Activated T-cell treated with anti-CD3 and anti-CD28 coated beads, Interleukin-2, amount 50 U/mL, for 72 hours (primary cell): ENCODE measurements at regions not wholly inside any gene's neighbourhood (a gene's known extent, or its start where the extent isn't known, plus 50 kb on each side); places are given as distances from the start of the nearest gene placed in this dataset.

ENCODE experiments used
- ATAC-seq, 2 donors: fragments of 150-1000 bp; cut with Tn5 transposase; replicated peaks in 1 of 2; 2 replicates each; pipeline ENCODE4 v1.10.0; 2021; ENCODE audit warnings: moderate library complexity in 2 of 2, mild to moderate bottlenecking in 1 of 2
- DNase-seq, 2 donors: peaks; one replicate each; pipeline ENCODE4 v3.0.0; 2021 to 2022; ENCODE audit warnings: mixed read lengths in 1 of 2
- H3K27ac Mint-ChIP-seq: one replicate; pipeline ENCODE4 v1.8.0; 2022; ENCODE audit warnings: mild to moderate bottlenecking, moderate library complexity, mixed read lengths
- H3K27me3 Mint-ChIP-seq: one replicate; pipeline ENCODE4 v1.8.0; 2022; ENCODE audit warnings: low read depth, mixed read lengths
- H3K36me3 Mint-ChIP-seq, 2 donors: one replicate each; pipeline ENCODE4 v1.8.0; 2022; ENCODE audit warnings: mixed read lengths in 2 of 2, mild to moderate bottlenecking in 1 of 2; ENCODE audit not compliant: insufficient read depth in 2 of 2
- H3K4me1 Mint-ChIP-seq: one replicate; pipeline ENCODE4 v1.8.0; 2022; ENCODE audit warnings: low read depth, mixed read lengths
- H3K4me3 Mint-ChIP-seq, 2 donors: one replicate each; pipeline ENCODE4 v1.8.0; 2022; ENCODE audit warnings: mild to moderate bottlenecking in 2 of 2, mixed read lengths in 2 of 2, moderate library complexity in 2 of 2
- H3K9me3 Mint-ChIP-seq, 2 donors: one replicate each; pipeline ENCODE4 v1.8.0; 2022; ENCODE audit warnings: mixed read lengths in 2 of 2

GRCh38 chr7:80334196-80334595 is 177.7 kb downstream of the GNAT3 start:
- no peak for DNase-seq

DNA sequence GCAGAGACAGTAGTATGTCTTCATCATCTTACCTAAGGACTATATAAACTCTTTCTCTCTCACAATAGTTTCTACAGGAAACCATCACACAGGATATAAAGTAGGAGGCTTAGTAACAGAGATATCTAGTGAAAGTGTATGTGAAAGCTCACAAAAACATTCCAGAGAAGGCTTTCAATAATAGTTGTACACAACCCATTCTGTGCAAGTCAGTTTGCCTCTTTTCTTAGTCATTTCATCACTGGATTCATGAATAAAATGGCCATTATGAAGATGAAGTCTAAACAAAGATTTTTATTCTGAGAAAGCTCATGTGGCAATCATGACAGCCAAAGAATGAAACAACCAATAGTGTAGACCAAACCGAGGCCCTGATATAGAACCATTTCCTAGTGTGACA is 178.8 kb downstream of the GNAT3 start:
- Mint-ChIP-seq H3K9me3 (peaks cover 3 to 4% of the 10 kb centered on the region in 2 donors), H3K36me3 (no peaks in the 10 kb centered on the region), H3K27ac (no peak overlapping the region), H3K4me3 (no peak overlapping the region), H3K27me3 (peaks cover 7% of the 10 kb centered on the region), H3K4me1 (no peaks in the 10 kb centered on the region)
- no peak for ATAC-seq
- DNase-seq, result no peak

More at GRCh38 chr7:80334196-80334595, 177.7 kb downstream of the GNAT3 start:
- H3K4me3 Mint-ChIP-seq, result no peak overlapping the region
- peaks cover 9% of the 10 kb centered on the region for H3K27me3 Mint-ChIP-seq
- peaks cover 1 to 3% of the 10 kb centered on the region in 2 donors for H3K9me3 Mint-ChIP-seq
- no peaks in the 10 kb centered on the region for H3K4me1 Mint-ChIP-seq
- H3K27ac Mint-ChIP-seq, result no peak overlapping the region
- ATAC-seq, result no peak
- H3K36me3 Mint-ChIP-seq, result no peaks in the 10 kb centered on the region

GRCh38 chr7:80330434-80330833 is 181.4 kb downstream of the GNAT3 start:
- H3K4me3 Mint-ChIP-seq, result no peak overlapping the region
- peaks cover 15% of the 10 kb centered on the region for H3K27me3 Mint-ChIP-seq
- ATAC-seq, result no peak
- no peak for DNase-seq
- H3K27ac Mint-ChIP-seq, result no peak overlapping the region
- H3K9me3 Mint-ChIP-seq, result peaks cover 2 to 6% of the 10 kb centered on the region in 2 donors
- peaks cover 0 to 3% of the 10 kb centered on the region in 2 donors for H3K36me3 Mint-ChIP-seq
- H3K4me1 Mint-ChIP-seq, result no peaks in the 10 kb centered on the region

DNA sequence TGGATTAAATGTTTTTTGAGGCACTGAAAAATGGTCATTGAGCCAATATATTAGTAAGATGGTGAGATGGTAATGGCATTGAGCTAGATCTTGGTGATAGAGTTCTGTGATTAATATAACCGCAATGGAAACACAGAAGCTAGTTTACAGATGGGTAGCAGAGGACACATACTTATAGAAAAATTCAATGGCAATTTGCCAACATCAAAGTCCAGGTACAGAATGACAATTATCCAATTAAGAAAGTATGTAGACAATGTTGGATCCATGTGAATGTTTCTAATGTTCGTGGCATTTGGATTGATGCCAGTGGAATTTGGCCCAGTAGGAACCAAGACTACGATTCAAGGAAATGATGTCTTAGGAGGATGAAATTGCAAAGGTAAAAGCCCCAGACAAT is 187.8 kb downstream of the GNAT3 start:
- Mint-ChIP-seq H3K9me3 (peaks cover 2 to 6% of the 10 kb centered on the region in 2 donors), H3K27me3 (peaks cover 15% of the 10 kb centered on the region), H3K4me1 (no peaks in the 10 kb centered on the region), H3K27ac (no peak overlapping the region), H3K4me3 (no peak overlapping the region), H3K36me3 (peaks cover 0 to 3% of the 10 kb centered on the region in 2 donors)
- ATAC-seq, result no peak
- DNase-seq, result no peak

- H3K4me1 Mint-ChIP-seq, result no peaks in the 10 kb centered on the region
- no peaks in the 10 kb centered on the region for H3K27me3 Mint-ChIP-seq
- H3K9me3 Mint-ChIP-seq, result peaks cover 2 to 5% of the 10 kb centered on the region in 2 donors
- DNase-seq, result no peak
- H3K36me3 Mint-ChIP-seq, result no peaks in the 10 kb centered on the region
- no peak for ATAC-seq
- no peak overlapping the region for H3K27ac Mint-ChIP-seq
- no peak overlapping the region for H3K4me3 Mint-ChIP-seq
Measured at GRCh38 chr7:80319461-80319860, 184.8 kb downstream of the GNAI1 start.

GRCh38 chr7:80318081-80318480 is 183.4 kb downstream of the GNAI1 start:
- no peaks in the 10 kb centered on the region for H3K36me3 Mint-ChIP-seq
- H3K9me3 Mint-ChIP-seq, result peaks cover 2 to 5% of the 10 kb centered on the region in 2 donors
- no peak overlapping the region for H3K27ac Mint-ChIP-seq
- no peak for ATAC-seq
- H3K4me1 Mint-ChIP-seq, result no peaks in the 10 kb centered on the region
- H3K4me3 Mint-ChIP-seq, result no peak overlapping the region
- no peaks in the 10 kb centered on the region for H3K27me3 Mint-ChIP-seq
- no peak for DNase-seq

DNA sequence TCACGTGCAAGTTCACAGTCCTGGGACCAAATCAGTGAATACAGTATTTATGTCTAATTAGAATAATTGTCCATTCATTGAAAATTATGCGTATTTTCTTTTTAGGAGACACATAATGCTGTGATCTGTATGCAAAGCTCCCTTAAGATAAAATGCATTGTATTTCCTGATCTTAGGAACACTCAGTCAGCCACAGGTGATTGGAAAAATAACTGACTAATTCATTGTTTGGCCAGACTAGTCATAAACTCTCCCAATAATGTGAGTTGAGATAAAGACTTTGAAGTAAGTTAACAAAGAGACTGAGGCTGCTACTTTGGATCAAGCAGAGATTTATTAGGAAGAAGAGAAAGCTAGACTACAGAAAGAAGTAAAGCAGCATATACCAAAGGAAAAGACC is 182.2 kb downstream of the GNAI1 start:
- no peaks in the 10 kb centered on the region for H3K36me3 Mint-ChIP-seq
- ATAC-seq (no peak), DNase-seq (no peak)
- no peak overlapping the region for H3K4me3 Mint-ChIP-seq
- no peaks in the 10 kb centered on the region for H3K27me3 Mint-ChIP-seq
- H3K4me1 Mint-ChIP-seq, result peaks cover 7% of the 10 kb centered on the region
- H3K9me3 Mint-ChIP-seq, result peaks cover 2 to 5% of the 10 kb centered on the region in 2 donors
- no peak overlapping the region for H3K27ac Mint-ChIP-seq

DNA sequence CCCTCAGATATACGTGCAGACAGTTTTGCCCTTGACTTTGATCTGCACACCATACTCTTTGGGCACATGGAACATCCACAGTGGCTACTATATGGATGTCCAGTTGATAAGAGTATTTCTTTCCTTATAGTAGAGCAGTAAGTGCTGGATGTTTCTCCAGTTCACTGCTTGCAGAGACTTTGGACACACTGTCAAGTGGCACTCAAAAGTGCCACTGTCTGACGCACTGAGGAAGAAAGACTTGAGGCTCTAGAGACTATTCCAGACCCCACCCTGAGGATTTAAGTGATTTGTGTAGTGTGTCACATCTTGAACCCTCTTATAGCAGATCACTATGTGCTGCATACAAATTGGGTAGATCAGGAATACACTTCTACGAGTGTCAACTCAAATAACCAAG is 179.1 kb downstream of the GNAI1 start:
- DNase-seq (no peak), ATAC-seq (no peak)
- peaks cover 0 to 5% of the 10 kb centered on the region in 2 donors for H3K36me3 Mint-ChIP-seq
- no peak overlapping the region for H3K4me3 Mint-ChIP-seq
- no peak overlapping the region for H3K27ac Mint-ChIP-seq
- H3K27me3 Mint-ChIP-seq, result no peaks in the 10 kb centered on the region
- H3K4me1 Mint-ChIP-seq, result peaks cover 32% of the 10 kb centered on the region
- H3K9me3 Mint-ChIP-seq, result peaks cover 5 to 8% of the 10 kb centered on the region in 2 donors

- Mint-ChIP-seq H3K27ac (no peak overlapping the region), H3K27me3 (no peaks in the 10 kb centered on the region), H3K4me1 (peaks cover 32% of the 10 kb centered on the region), H3K36me3 (peaks cover 0 to 5% of the 10 kb centered on the region in 2 donors), H3K4me3 (no peak overlapping the region), H3K9me3 (peaks cover 5 to 6% of the 10 kb centered on the region in 2 donors)
- DNase-seq, result no peak
- no peak for ATAC-seq
Measured at GRCh38 chr7:80313067-80313626, 178.5 kb downstream of the GNAI1 start.

- Mint-ChIP-seq H3K27ac (no peak overlapping the region), H3K36me3 (peaks cover 0 to 5% of the 10 kb centered on the region in 2 donors), H3K4me3 (peak overlapping the region in 1 of 2 donors; percentile 14), H3K4me1 (peaks cover 32% of the 10 kb centered on the region), H3K9me3 (peaks cover 3 to 6% of the 10 kb centered on the region in 2 donors), H3K27me3 (no peaks in the 10 kb centered on the region)
- DNase-seq (peak in 1 of 2 donors; percentile 3), ATAC-seq (peak; percentile 58 to 65)
Measured at GRCh38 chr7:80312139-80312661, 177.6 kb downstream of the GNAI1 start.

DNA sequence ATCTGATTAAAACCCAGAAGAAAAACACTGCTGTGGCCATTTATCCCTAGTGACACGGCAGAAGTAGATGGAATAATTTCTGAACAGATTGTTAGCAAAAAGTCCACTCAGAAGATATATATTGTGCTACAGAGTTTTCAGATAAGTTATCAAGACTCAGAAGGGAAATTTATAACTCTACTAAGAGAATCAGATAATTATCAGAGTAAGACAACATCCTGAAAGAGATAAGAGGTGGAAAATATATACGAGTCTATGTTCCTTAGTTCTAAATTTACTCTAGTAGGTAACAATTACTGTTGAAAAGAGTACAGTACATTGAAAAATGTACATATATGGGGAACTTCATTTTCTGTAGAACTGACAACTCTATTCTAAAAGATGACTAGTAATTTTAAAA is 176.7 kb downstream of the GNAI1 start:
- ATAC-seq (no peak), DNase-seq (no peak)
- H3K9me3 Mint-ChIP-seq, result peaks cover 3 to 6% of the 10 kb centered on the region in 2 donors
- no peak overlapping the region for H3K27ac Mint-ChIP-seq
- H3K27me3 Mint-ChIP-seq, result no peaks in the 10 kb centered on the region
- H3K4me3 Mint-ChIP-seq, result no peak overlapping the region
- H3K36me3 Mint-ChIP-seq, result peaks cover 0 to 5% of the 10 kb centered on the region in 2 donors
- H3K4me1 Mint-ChIP-seq, result peaks cover 32% of the 10 kb centered on the region

- Mint-ChIP-seq H3K27ac (no peak overlapping the region), H3K4me3 (peak overlapping the region; percentile 35 to 54), H3K4me1 (peaks cover 32% of the 10 kb centered on the region), H3K9me3 (peaks cover 3 to 4% of the 10 kb centered on the region in 2 donors), H3K27me3 (no peaks in the 10 kb centered on the region), H3K36me3 (peaks cover 0 to 5% of the 10 kb centered on the region in 2 donors)
- DNase-seq (peak; percentile 8 to 22), ATAC-seq (no peak)
Measured at GRCh38 chr7:80309971-80310549, 175.4 kb downstream of the GNAI1 start.

- Mint-ChIP-seq H3K4me1 (peaks cover 32% of the 10 kb centered on the region), H3K9me3 (peaks cover 3 to 4% of the 10 kb centered on the region in 2 donors), H3K36me3 (peaks cover 0 to 5% of the 10 kb centered on the region in 2 donors), H3K27ac (no peak overlapping the region), H3K27me3 (no peaks in the 10 kb centered on the region), H3K4me3 (no peak overlapping the region)
- DNase-seq (no peak), ATAC-seq (peak; percentile 53 to 58)
Measured at GRCh38 chr7:80309377-80309776, 174.7 kb downstream of the GNAI1 start.
